KBM-7 (cell line): ENCODE measurements at regions not wholly inside any gene's neighbourhood (a gene's known extent, or its start where the extent isn't known, plus 50 kb on each side); places are given as distances from the start of the nearest gene placed in this dataset.
A peak's percentile ranks its signal among the peaks of the same experiment; 100 is the strongest.

Experiments used
- DNase-seq: peaks from one replicate; pipeline ENCODE4 v3.0.0-alpha.2; 2015
- in situ Hi-C: fragments of 300-500 bp; cut with MboI; formaldehyde crosslinking; loops from 2 replicates; pipeline ENCODE4 v1.14.3; 2020; ENCODE audit warnings: low sequenced_read_pairs, low pct_unique_long_range_greater_than_20kb, mixed read lengths

DNA sequence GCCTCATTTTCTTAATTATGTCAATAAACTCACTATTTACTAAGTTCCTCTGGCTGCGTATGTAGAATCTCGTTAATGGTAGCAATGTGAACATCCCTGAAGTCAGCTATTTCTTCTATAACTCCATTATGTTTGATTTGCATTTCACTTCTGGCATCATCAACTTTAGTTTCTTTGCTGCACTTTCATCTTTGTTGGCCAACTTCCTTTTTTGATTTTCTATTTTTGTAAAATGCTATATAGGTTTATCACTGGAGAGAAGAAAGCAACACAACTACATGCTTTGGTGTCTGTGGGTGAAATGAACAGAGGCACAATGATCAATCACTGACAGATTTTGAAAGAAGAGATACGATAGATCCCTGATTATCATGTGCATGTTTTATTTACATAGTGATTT, 58.5 kb upstream of the ATF7IP start:
- in situ Hi-C loops = no loop called here
- DNase-seq = no peak

DNA sequence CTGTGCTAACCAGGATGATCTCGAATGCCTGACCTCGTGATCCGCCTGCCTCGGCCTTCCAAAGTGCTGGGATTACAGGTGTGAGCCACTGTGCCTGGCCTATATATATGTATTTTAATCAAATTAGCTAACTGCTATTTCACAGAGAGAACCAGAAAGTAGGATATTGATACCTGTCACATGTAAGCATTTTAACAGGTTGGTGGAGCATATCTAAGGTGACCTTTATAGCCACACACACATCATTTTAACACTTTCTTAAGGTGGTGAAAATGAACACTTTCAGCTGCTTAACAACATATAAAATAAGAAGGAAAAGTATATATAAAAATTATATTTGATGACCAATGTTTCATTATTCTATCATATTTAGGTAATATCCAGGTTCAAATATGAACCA, 57.0 kb upstream of the ATF7IP start:
- in situ Hi-C loops = no loop called here
- DNase-seq = no peak

DNA sequence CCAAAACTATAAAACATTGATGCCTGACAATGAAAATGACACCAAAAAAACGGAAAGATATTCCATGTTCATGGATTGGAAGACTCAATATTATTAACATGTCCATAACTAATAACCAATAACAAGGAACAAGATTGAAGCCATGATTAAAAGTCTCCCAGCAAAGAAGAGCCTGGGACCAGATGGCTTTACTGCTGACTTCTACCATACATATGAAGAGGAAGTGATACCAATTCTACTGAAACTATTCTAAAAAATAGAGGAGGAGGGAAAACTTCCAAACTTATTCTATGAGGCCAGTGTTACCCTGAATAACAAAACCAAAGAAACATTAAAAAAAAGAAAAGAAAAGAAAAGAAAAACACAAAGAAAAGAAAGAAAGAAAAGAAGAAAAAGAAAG, 54.6 kb upstream of the ATF7IP start:
- in situ Hi-C loops = no loop called here
- DNase-seq = no peak

DNA sequence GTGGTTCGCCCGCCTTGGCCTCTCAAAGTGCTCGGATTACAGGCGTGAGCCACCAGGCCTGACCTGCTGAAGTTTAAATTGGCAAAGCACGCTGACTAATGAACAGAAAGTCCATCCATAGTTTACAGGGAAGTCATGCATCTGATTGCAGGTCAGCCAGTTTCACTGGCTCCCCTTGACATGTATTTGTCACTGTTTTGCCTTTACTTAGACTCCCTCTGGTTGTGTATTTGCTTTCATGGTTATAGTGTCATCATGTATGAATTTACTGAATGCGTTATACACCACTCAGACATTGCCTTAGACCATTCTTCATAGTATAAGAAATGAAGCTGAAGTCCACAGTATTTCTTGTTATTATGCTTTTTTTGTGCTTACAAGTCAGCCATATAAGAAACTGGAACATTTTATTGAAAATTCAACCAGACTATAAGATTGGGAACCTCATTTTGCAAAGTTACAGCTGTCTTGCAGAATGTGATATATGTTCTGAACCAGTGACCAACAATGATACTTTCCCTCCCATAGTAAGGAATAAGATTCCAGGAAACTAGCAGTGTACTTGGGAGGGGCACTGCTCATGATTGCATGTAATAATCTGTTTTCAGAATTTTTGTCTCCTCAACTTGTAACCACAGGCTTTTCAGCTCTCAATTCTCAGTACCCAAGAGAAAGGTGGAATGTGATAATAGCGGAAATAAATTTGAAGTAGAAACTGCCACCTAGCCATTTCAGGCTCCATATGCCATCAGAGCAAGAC, 51.9 kb upstream of the ATF7IP start:
- no peak for DNase-seq

DNA sequence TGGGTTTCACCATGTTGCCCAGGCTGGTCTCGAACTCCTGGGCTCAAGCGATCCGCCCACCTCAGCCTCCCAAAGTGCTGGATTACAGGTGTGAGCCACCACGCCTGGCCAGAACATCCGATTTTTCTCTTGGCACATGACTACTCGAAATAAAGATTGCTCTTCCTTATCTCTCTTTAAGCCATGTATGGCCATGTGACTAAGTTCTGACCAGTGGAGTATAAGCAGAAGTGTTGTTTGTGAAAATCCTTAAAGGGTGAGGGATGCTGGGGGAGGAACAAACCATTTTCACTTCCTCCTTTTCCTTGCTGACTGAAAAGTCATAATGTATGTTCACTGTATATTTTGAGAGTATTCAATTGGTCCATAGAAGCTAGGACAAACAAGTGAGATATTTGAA, 50.7 kb upstream of the ATF7IP start:
- in situ Hi-C loops = no loop called here

More for the DNA sequence above, 51.9 kb upstream of the ATF7IP start:
- in situ Hi-C loops = no loop called here

DNA sequence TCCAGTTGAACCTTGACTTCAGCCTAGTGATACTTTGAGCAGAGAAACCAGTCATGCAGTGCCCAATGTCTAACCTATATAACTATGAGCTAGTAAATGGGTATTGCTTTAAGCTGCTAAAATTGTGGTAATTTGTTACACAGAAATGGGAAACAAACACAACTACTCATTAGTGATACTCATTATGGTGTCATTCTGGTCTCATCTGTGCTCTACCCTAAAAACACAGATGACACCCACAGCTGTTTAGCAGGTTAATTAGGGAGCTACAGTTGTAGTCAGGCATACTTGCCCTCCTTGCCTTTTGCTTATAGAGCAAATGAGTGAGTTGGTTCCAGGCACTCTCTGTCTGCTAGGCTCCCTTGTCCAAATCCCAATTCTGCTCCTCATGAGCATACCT, 50.0 kb upstream of the ATF7IP start:
- in situ Hi-C loops = no loop called here
- no peak for DNase-seq

More for the DNA sequence above, 50.7 kb upstream of the ATF7IP start:
- DNase-seq = peak; percentile 92
